ENCODE measurements at regions not wholly inside any gene's neighbourhood (a gene's known extent, or its start where the extent isn't known, plus 50 kb on each side); places are given as distances from the start of the nearest gene placed in this dataset.
"Not testable (repeated sequence)": the region's sequence is repeated elsewhere in the genome, so short reads cannot be mapped to it uniquely, and the experiment has no call there.

- DNase-seq: no peak
Measured at GRCh38 chr17:33987162-33987561, 267.9 kb upstream of the CCL2 start.

GRCh38 chr17:33989361-33990148 is 265.5 kb upstream of the CCL2 start:
- DNase-seq: no peak

DNA sequence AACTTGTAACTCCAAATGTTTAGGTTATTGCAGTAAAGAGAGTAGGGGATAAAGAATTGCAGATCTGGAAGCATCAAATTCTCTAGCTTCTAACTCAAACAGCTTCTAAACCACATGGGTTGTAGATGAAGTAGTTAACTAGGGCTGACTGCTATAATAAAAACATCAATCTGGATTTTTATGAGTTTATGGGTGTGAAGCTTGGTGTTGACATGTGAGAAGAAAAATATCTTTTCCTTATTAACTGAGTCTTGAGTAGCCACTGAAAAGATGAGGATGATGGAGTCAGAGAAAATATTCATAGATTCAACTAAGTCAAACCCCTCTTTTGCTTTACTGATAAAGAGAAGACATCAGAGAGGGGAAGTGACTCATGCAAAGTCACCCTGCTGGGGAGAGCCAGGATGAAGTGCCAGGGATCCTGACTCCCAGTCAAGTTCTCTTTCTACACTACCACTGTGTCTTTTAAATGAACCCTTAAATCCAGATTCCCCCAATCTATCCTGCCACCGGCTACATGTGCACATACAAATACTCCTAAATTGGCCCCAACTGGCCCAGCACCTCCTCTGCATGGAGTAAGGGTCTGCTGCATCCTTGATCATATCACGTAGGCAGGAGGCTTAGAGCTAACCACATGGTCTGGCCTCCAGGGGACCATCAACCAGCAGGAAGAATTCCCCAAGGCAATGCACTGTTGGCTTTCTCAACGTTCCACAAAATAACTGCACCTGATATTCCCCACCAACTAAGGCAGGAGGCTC is 264.0 kb upstream of the CCL2 start:
- DNase-seq: no peak

DNA sequence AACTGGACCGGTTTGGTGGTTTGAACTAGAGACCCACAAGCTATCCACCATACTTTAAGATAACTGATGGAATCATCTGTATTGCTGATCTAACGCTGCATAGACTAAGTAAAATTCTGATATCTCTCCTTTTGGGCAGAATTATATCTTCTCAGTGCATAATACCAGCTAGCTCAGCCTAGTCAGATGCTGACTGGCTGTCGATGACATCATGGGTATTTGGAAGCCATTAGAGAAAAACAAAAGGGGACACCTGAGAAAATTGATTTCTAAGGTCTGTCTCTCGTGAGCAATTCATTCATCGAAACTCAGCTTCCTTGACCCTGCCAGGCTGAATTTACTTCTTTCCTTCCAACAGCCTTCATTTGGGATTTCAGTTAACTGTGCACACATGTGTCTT is 263.0 kb upstream of the CCL2 start:
- DNase-seq: no peak

DNA sequence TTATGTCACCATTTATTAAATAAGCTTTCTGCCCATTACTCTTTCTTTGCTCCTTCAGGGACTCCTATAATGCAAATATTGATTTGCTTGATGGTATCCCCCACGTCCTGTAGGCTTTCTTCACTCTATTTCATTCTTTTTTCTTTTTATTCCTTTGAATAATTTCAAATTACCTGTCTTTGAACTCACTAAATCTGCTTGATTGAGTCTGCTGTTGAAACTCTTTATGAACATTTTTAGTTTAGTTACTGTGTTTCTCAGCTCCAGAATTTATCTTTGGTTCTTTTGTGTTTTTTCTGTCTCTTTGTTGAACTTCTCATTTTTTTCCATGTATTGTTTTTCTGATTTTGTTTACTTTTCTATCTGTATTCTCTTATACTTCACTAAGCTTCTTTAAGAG is 254.4 kb upstream of the CCL2 start:
- no peak for DNase-seq

- no peak for DNase-seq
Measured at GRCh38 chr17:34001246-34001645, 253.8 kb upstream of the CCL2 start.

GRCh38 chr17:34006126-34006525 is 249.0 kb upstream of the CCL2 start:
- no peak for DNase-seq

- no peak for DNase-seq
Measured at GRCh38 chr17:34008125-34008524, 247.0 kb upstream of the CCL2 start.

DNA sequence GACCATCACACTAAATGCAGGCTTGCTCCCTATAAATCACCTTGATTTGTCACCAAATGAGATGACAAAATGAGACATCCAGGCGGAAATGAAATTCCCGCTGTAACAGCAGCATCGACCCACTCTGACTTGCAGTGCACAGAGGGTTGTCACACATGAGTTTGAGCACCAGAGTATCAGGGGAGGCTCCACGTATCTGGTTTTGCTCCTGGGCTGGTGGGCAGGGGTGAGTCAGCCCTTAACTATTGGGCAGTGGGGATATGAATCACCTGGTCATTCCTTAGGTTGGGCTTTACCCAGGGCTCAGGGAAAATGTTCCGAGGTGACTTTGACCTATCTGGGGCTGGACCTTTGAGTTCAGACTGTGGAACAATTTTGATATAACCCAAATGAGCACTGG is 245.2 kb upstream of the CCL2 start:
- no peak for DNase-seq

DNA sequence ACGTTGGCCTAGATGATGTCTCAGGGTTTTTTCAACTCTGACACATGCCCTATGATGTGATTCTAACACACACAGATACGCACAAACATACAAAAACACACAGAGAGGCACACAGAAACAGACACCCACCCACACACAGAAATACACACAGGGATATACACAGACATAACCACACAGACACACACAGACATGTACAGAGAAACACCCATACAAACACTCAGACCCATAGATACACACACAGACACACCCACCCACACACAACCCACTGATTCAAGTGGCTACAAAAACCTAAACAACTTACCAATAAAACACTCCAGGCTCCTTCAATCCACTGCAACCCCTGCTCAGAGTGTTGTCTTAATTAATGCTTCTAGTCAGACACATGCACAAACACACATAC is 244.6 kb upstream of the CCL2 start:
- DNase-seq: no peak

- DNase-seq: no peak
Measured at GRCh38 chr17:34011599-34011998, 243.5 kb upstream of the CCL2 start.

DNA sequence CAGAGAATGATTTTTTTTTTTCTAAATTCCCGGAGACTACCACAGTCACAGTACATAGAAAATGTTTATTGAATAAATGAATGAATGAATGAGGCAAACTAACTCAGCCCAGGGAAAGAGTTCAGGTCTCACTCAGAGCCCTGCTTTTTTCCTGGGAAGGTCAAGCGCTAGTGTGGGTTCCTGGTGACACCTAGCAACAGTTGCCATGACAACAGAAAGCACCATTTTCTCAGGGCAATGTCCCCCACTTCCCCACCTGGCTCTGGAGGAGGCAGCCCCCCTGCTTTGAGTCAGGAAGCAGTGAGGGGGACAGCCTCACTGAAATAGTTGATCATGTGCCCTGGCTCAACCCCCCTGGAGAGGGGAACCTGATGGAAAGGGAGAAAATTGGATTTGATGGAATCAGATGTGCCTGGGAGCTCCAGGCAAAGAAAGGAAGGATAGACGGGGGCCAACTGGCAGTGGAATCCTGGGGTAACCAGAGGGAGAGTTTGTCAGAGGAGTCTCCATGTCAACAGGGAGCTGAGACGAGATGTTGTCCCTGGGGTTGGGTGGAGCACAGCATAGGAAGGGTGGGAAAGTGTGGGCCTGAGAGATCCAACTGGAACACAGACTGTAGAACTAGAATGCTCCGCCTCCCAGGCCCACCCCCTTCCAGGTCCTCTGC is 242.2 kb upstream of the CCL2 start:
- DNase-seq: no peak

- no peak for DNase-seq
Measured at GRCh38 chr17:34015253-34015652, 239.8 kb upstream of the CCL2 start.

- DNase-seq: no peak
Measured at GRCh38 chr17:34024386-34024785, 230.7 kb upstream of the CCL2 start.

DNA sequence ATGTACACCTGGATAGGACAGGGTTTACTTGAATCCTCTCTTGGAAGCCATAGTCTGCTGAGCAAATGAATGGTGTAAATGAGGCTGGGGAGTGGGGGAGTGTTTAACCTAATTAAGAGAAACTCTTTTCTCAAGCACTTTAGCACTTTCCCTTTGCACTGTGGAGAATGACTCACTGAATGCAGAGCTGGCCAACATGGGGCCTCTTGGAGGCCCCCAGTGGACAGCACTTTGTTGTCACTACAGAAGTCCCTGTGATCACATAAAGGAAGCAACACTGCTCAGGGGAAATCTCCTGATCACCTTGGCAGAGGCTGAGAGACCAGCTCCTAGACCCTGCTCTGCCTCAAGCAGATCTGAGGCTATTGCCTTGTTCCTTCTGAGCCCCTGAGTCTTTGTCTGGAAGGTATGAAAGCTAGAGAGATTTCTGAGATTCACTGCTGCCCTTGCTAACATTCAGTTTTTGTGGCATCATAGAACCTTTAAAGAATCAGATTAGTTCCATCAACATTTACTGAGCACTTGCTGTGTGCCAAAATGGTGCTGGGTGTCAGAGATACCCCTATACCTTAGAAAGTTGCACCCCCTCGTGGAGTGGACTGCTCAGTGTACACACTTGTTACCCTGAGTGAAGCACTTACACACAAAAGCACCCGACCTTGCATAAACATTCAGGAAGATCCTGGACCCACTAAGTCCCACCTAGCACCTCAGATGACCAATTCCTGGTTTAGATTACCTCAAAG is 230.1 kb upstream of the CCL2 start:
- no peak for DNase-seq

DNA sequence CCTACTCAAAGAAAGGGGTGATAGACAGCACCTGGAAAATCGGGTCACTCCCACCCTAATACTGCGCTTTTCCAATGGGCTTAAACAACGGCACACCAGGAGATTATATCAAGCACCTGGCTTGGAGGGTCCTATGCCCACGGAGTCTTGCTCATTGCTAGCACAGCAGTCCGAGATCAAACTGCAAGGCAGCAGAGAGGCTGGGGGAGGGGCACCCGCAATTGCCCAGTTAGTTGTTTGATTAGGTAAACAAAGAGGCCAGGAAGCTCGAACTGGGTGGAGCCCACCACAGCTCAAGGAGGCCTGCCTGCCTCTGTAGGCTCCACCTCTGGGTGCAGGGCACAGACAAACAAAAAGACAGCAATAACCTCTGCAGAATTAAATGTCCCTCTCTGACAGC is 224.5 kb upstream of the CCL2 start:
- DNase-seq: not testable (repeated sequence)

- not testable (repeated sequence) for DNase-seq
Measured at GRCh38 chr17:34032305-34032704, 222.8 kb upstream of the CCL2 start.

DNA sequence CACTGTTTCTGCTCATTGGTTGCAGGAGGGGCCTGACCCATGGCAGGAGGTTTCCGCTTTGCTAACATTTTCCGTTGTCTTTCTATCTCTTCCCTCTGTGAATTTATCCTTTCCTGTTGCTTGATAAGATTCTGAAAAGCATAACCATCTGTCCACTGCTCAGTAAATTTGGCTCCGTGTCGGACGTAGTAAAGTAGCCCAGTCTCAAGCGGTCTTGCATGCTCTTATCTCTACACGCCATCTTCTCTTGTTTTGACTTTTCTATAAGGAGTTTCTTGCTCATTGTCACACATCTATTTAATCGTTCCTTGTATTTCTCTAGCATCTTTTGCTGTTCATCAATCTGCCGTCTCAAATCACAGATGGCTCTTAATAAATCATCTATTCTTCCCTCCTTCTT is 216.3 kb upstream of the CCL2 start:
- DNase-seq: not testable (repeated sequence)

- DNase-seq: not testable (repeated sequence)
Measured at GRCh38 chr17:34039213-34039612, 215.9 kb upstream of the CCL2 start.

- DNase-seq: peak; percentile 10
Measured at GRCh38 chr17:34039759-34040555, 215.1 kb upstream of the CCL2 start.

- no peak for DNase-seq
Measured at GRCh38 chr17:34045990-34046389, 209.1 kb upstream of the CCL2 start.

GRCh38 chr17:34051046-34051445 is 204.0 kb upstream of the CCL2 start:
- no peak for DNase-seq

All from stimulated activated CD4-positive, alpha-beta T cell treated with anti-CD3 and anti-CD28 coated beads, Interleukin-4, amount 100 ng/mL, for 1 hour (primary cell).